HG03196 (cell line): ENCODE measurements at regions not wholly inside any gene's neighbourhood (a gene's known extent, or its start where the extent isn't known, plus 50 kb on each side); places are given as distances from the start of the nearest gene placed in this dataset.
"Not testable (repeated sequence)": the region's sequence is repeated elsewhere in the genome, so short reads cannot be mapped to it uniquely, and the experiment has no call there.

ENCODE experiments used
- ATAC-seq: cut with Tn5 transposase; IDR thresholded peaks from one replicate; pipeline ENCODE4 v1.9.1; 2021; ENCODE audit not compliant: unreplicated experiment

DNA sequence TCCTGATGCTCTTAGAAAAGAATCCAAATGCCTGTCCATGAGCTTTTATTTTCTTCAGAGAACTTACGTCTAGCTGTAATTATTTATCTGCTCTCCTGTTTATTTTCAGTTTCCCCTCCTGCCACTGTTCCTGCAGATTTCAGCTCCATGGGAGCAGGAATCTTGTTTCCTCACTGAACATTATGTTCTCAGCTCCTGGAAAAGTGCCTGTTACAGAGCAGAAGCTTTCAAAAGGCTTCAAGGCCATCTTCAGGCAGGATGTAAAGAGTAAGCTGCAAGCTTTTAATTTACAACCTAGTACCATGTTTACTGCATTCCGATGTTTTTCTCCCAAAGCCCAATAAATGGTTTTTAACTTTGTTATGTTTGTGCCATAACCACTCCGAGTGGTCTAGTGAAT is 98.4 kb upstream of the BTG1 start:
- no peak for ATAC-seq

DNA sequence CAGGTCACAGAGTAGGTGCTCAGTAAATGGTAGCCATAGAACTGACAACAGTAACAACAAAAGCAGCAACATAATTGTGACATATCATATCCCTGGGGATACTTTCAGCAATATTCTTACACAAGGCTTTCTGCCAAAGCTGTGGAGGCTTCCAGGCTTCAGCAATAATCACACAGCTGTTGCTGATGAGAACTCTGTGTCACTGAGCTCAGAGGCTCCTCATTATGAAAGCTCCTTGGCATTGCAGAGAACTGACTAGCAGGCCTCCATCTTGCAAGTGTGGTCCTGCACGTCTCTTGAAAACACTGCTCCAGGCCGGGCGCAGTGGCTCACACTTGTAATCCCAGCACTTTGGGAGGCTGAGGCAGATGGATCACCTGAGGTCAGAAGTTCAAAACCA is 97.3 kb upstream of the BTG1 start:
- ATAC-seq, result no peak

DNA sequence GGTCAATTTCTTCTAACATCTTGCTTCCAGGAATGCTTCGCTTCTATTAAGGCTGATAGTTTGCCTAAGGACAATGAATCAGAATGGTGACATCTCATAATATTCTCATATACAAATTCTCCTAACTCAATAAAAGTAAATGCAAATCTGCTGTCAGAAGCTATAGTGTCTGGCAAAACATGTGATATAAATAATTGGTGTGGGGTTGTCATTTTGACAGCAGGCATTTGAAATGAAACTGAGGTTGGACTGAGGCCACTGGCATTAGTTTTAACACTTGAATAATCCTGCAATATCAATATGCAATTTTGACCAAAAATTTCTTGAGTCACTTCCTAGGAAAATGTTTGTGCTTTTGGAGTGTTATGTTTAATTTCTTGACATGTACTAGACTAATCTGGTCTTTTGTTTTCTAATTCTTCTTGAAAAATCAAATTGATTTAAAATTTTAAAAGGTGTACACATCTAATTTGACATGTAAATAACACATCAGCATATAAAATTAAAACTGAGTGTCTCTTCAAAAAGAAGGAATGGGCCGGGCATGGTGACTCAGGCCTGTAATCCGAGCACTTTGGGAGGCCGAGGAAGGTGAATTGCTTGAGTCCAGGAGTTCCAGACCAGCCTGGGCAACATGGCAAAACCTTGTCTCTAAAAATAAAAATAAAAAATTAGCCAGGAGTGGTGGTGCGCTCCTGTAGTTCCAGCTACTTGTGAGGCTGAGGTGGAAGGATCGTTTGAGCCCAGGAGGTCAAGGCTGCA is 92.3 kb upstream of the BTG1 start:
- ATAC-seq, result no peak

DNA sequence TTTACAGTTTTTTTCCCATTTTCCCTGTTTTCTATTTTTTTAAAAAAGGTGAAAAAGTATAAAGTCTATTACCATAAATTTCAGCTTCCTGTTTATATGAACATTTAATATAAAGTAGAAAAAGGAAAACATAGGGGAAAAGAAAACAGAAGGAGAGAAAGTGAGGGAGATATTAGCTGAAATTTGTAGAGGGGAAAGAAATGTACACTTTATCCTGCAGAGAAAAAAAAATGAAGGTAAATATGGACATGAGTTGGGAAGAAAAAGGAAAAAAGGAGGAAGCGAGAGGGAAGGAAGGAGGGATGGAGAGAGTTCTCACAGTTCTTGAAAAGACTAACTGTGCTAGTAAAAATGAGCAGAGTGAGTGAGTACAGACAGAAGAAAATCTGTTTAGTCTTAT is 91.6 kb upstream of the BTG1 start:
- no peak for ATAC-seq

DNA sequence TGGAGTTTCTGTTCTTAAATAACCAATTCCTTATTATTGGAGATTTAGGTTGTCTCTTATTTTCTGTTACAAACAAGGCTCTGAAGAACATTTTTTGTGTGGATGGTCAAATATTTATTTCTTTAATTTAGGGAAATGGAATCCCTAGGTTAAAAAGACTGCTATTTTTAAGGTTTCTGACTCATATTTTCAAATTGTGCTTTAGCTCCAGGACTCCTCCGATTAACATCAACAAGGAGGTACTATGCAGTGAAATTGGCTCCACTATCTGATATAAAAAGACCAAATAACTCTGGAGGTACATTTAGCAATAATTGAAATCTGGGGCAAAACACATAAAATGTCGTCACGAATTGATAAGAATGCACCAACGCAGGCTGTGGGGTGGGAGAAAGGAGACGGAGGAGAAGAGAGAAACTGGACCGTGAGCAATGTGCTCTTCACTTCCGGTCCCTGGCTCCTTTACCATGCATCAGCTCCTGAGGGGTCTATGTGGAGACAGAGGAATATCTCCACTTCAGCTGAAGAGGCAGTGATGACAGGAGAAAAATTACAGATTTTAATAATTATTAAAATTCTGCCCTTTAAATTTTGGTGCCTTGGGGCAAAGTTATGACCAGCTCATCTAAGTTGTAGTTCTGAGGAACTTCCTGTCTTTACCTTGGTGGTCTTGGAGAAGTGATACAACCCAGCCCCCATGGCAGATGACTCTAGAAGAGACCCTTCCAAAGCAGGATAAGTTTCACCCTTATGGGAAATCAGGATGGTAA is 90.2 kb upstream of the BTG1 start:
- no peak for ATAC-seq

- no peak for ATAC-seq
Measured at GRCh38 chr12:92234533-92234932, 88.9 kb upstream of the BTG1 start.

- no peak for ATAC-seq
Measured at GRCh38 chr12:92233346-92234015, 87.8 kb upstream of the BTG1 start.

GRCh38 chr12:92232371-92232932 is 86.8 kb upstream of the BTG1 start:
- not testable (repeated sequence) for ATAC-seq

- ATAC-seq, result not testable (repeated sequence)
Measured at GRCh38 chr12:92231945-92232344, 86.3 kb upstream of the BTG1 start.

DNA sequence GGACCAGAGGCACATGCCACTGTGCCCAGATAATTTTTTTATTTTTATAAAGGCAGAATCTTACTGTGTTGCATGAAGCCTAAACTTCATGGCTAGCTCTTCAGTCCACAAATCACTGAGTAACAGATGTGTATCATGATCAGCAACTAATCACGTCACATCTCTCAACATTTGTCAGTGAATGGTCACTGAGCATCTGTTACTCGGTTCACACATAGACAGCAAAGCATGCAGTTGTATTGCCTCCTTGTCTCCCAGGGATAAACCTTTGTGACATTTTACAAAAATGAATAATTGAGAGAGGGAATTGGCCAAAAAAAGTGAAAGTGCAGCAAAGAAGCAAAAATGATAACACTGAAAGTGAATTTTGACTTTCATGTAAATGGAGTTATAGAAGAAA is 85.9 kb upstream of the BTG1 start:
- not testable (repeated sequence) for ATAC-seq

GRCh38 chr12:92229381-92229780 is 83.7 kb upstream of the BTG1 start:
- ATAC-seq, result no peak

DNA sequence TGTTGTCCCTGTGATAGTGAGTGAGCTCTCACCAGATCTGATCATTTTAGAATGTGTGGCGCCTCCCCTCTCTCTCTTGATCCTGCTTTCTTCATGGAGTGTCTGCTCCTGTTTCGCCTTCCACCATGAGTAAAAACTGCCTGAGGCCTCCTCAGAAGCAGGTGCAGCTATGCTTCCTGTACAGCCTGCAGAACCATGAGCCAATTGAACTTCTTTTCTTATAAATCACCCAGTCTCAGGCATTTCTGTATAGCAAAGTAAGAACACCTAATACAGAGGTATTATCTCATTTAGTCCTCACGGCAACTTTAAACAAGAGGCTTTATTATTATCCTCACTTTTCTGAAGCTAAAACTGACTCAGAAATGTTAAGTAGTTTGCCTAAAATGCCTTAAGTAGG is 81.3 kb upstream of the BTG1 start:
- no peak for ATAC-seq

GRCh38 chr12:92226071-92226661 is 80.5 kb upstream of the BTG1 start:
- ATAC-seq, result no peak

- ATAC-seq, result no peak
Measured at GRCh38 chr12:92224685-92225331, 79.2 kb upstream of the BTG1 start.

- ATAC-seq, result no peak
Measured at GRCh38 chr12:92223481-92223880, 77.8 kb upstream of the BTG1 start.

DNA sequence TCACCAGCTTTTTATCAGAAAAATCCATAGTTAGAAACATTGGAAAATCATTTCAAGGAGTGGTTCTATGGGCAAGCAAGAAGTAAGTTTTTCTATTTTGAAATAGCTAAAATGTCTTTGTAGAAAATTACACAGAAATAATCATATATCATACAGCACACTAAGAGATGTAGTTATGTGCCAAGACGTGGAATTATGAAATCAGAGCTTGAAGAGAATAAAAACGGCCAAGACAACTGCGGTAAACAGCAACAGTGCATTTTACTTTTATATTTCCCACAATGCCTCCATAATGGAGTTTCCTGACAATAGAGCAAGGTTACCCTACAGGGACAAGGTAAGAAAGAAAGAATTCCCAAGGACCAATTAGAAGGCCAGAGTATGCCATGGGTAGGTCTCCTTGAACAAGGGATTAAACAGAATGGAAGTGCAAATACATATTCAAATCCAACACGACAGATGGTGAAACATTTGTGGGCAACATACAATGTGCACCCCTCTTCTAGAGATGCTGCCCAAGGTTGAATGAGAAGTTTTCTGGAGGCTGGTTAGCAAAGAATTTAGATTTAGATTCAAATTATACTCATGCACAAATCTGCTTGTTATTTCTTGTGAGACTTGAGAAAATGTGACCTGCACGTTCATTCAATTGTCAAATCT is 76.1 kb upstream of the BTG1 start:
- ATAC-seq, result no peak

DNA sequence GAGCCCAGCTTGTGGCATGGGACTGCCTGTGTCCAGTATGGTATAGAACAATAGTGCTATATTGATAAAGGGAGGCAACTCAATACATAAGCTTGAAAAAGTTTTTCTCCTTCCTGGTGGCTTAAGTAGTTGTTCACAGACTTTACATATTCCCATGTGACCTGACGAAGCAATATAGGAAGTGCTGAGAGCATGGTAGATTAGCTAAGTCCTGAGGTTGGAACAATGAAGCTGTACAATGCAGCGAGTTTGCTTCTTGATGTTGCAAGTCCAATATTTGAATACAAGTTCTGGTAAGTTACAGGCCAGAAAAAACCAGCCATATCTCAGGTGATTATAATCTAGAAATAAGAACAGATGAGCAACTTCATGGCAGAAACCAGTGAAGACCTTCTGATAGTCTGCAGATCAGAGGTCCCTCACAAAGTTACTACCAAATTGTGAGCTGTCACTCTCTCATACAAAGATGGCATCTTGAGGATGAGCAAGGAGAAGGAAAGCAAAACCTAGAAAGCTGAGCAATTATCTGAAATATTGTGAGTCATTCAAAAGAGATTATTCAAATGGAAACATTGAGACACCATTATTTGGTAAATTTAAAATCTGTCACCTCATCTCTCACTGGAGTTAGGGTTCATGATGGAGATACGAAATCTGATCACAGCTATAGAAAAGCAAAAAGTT is 72.9 kb upstream of the BTG1 start:
- no peak for ATAC-seq

GRCh38 chr12:92216092-92216491 is 70.4 kb upstream of the BTG1 start:
- no peak for ATAC-seq

DNA sequence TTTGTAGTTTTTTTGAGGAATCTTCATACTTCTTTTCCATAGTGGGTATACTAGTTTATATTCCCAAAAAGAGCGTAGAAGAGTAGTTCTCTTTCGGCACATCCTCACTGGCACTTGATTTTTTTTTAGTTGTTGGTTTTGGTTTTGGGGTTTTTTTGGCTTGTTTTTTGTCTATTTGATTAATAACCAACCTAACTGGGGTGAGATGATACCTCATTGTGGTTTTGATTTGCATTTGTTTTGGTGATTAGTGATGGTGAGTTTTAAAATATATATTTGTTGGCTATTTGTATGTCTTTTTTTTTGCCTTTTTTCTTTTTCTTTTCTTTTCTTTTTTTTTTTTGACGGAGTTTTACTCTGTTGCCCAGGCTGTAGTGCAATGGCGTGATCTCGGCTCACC is 69.7 kb upstream of the BTG1 start:
- ATAC-seq, result no peak

GRCh38 chr12:92213166-92213565 is 67.5 kb upstream of the BTG1 start:
- ATAC-seq, result no peak
